GM06990 (cell line): ENCODE measurements at regions not wholly inside any gene's neighbourhood (a gene's known extent, or its start where the extent isn't known, plus 50 kb on each side); places are given as distances from the start of the nearest gene placed in this dataset.

Experiments
- DNase-seq: peaks from one replicate; pipeline ENCODE4 v3.0.0-alpha.2; 2011; ENCODE audit not compliant: insufficient read length; ENCODE audit errors: extremely low read depth
- H3K27me3 ChIP-seq: replicated peaks from 2 replicates; pipeline ENCODE4 v1.6.0; 2011; ENCODE audit warnings: low read length; ENCODE audit not compliant: control insufficient read depth, insufficient read depth
- H3K36me3 ChIP-seq: 2 replicates; pipeline ENCODE4 v1.5.1; 2011; ENCODE audit warnings: low read length; ENCODE audit not compliant: control insufficient read depth, insufficient read depth
- H3K4me3 ChIP-seq: replicated peaks from 2 replicates; pipeline ENCODE4 v1.5.1; 2011; ENCODE audit warnings: low read depth, mild to moderate bottlenecking, control low read depth, low read length
- CTCF ChIP-seq: IDR thresholded peaks from 2 replicates; pipeline ENCODE4 v1.5.1; 2011; ENCODE audit warnings: low read length, control low read depth, mild to moderate bottlenecking, inconsistent platforms; ENCODE audit not compliant: insufficient read depth, poor library complexity, severe bottlenecking

DNA sequence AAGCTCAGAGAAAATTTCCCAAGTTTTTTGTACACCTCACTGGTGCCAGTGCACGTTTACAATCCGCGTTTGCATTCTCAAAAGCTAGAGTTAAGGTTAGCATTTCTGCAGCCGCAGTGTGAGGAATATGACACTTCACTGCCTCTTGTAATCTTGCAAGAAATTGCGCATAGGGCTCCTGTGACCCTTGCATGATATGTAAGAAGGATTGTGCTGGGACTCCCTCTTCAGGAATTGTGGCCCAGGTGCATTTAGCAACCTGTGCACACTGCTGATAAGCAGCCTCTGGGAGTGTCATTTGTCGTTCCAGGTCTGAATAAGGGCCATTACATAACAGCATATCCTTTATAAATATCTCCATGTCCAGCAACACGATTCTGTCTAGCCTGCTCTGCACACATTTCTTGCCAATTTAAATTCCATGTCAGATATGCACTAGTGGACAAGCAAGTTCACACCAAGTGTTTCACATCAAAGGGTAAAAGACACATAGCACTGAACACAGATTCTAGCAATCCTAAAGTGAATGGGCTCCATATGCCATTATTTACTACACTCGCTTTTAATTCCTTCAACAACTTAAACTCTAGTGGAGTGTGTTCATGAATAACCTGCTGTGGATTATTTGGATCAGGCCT lies 69.2 kb upstream of the INCENP start:
- no peak overlapping the region for H3K4me3 ChIP-seq
- no peaks in the 10 kb centered on the region for H3K36me3 ChIP-seq
- H3K27me3 ChIP-seq = no peaks in the 10 kb centered on the region; the same call in 1 of the 2 replicates
- DNase-seq = no peak
- TF ChIP-seq CTCF = peak; percentile 28

- no peak for TF ChIP-seq CTCF
- Histone ChIP-seq H3K36me3 (no peaks in the 10 kb centered on the region), H3K4me3 (no peak overlapping the region), H3K27me3 (no peaks in the 10 kb centered on the region; the same call in 1 of the 2 replicates)
- no peak for DNase-seq
Measured at GRCh38 chr11:62054081-62054480, 69.7 kb upstream of the INCENP start.

DNA sequence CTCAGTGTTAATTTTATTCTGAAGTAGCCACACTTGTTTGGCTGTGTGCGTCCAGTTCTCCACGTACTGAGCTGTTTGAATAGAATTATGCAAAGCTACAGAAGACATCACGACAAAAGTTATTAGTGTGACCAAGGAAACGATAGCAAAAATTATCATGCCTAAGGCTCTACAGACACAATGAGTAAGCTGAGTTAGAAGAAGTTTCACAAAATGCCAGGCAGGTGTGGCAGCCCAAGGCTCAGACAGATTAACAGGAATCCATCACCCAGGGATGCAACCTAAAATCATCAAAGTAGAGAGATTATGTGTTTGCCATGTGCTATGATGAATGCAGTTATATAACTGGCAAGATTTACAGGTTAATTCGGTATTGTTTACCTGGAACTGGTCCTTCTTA lies 73.1 kb upstream of the INCENP start:
- Histone ChIP-seq H3K36me3 (no peaks in the 10 kb centered on the region), H3K27me3 (no peaks in the 10 kb centered on the region; the same call in 1 of the 2 replicates), H3K4me3 (no peak overlapping the region)
- TF ChIP-seq CTCF = no peak
- DNase-seq = no peak

GRCh38 chr11:62048100-62048499 lies 75.7 kb upstream of the INCENP start:
- DNase-seq = no peak
- Histone ChIP-seq H3K4me3 (no peak overlapping the region), H3K27me3 (no peaks in the 10 kb centered on the region), H3K36me3 (no peaks in the 10 kb centered on the region)
- TF ChIP-seq CTCF = no peak

- Histone ChIP-seq H3K4me3 (no peak overlapping the region), H3K36me3 (no peaks in the 10 kb centered on the region), H3K27me3 (no peaks in the 10 kb centered on the region)
- no peak for TF ChIP-seq CTCF
- no peak for DNase-seq
Measured at GRCh38 chr11:62046568-62047100, 77.2 kb upstream of the INCENP start.
